GM12872 (cell line): ENCODE measurements at regions not wholly inside any gene's neighbourhood (a gene's known extent, or its start where the extent isn't known, plus 50 kb on each side); places are given as distances from the start of the nearest gene placed in this dataset.

Source experiments
- CTCF ChIP-seq: IDR thresholded peaks from 3 replicates; pipeline ENCODE4 v1.5.1; 2011; ENCODE audit warnings: low read depth, mild to moderate bottlenecking, low read length, moderate library complexity; ENCODE audit not compliant: insufficient read depth

GRCh38 chr4:179492260-179493080 is 2050.2 kb upstream of the AGA start:
- TF ChIP-seq CTCF: no peak

GRCh38 chr4:179503976-179504375 is 2061.7 kb upstream of the AGA start:
- no peak for TF ChIP-seq CTCF

GRCh38 chr4:179509489-179509888 is 2067.3 kb upstream of the AGA start:
- TF ChIP-seq CTCF: no peak

GRCh38 chr4:179521952-179522351 is 2079.7 kb upstream of the AGA start:
- TF ChIP-seq CTCF: no peak

- no peak for TF ChIP-seq CTCF
Measured at GRCh38 chr4:179530958-179531357, 2088.7 kb upstream of the AGA start.

- no peak for TF ChIP-seq CTCF
Measured at GRCh38 chr4:179536694-179537093, 2094.5 kb upstream of the AGA start.

GRCh38 chr4:179539641-179540040 is 2097.4 kb upstream of the AGA start:
- no peak for TF ChIP-seq CTCF
